Stimulated activated CD8-positive, alpha-beta memory T cell treated with anti-CD3 and anti-CD28 coated beads, Interleukin-15, amount 100 ng/mL, for 1 hour (primary cell): ENCODE measurements at regions not wholly inside any gene's neighbourhood (a gene's known extent, or its start where the extent isn't known, plus 50 kb on each side); places are given as distances from the start of the nearest gene placed in this dataset.
A peak's percentile ranks its signal among the peaks of the same experiment; 100 is the strongest.

ENCODE experiments used
- DNase-seq: peaks from one replicate; pipeline ENCODE4 v3.0.0-alpha.2; 2020; ENCODE audit warnings: low read depth

DNA sequence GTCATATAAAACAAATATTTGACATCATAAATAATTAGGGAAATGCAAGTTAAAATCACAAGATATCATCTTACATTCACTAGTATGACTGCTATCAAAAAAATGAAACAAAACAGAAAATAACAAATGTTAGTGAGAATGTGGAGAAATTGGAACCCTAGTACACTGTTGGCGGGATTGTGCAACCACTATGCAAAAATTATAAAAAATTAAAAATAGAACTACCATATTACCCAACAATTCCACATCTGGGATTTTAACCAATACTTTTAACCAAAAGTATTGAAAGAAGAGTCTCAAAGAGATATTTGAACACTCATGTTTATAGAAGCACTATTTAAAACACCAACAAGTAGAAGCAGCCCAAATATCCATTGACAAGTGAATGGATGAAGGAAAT lies 797.2 kb upstream of the ADAMTS5 start:
- no peak for DNase-seq

DNA sequence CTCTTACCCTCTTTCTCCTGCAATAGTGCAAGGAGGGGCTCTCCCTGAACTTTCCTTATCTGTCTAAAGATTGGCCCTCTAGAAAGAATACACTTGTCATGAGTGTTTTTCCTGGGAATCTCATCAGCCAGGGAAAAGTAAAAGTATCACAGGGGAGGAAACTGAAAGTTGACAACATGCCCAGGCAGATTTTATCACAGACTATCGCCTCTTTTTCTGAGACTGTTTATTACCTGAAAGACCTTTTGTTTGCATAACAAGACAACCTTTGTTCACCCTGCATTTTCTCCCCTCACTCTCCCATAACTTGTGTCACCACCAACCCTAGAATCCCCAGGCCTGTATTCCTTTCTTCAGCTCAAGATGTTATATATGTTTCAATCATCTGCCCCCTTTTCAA lies 794.7 kb upstream of the ADAMTS5 start:
- DNase-seq: no peak

DNA sequence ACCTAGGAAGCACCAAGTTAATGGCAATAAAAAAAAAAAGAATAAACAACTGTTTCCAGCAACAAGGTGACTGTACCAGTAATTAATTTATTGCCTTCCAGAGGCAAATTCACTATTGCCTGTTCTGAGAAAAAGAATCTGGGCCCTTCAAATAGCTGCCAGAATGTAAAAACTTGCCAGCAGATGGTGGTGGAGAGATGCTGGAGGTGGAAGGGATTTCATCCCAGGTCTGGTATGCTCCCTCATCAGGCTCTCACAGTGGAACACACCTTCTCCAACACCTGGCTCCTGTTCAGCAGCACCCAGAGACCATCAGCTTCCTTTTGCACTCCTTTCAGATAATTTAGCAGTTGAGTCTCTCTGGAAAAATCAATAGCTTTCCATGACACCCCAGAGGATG lies 792.9 kb upstream of the ADAMTS5 start:
- DNase-seq: no peak

DNA sequence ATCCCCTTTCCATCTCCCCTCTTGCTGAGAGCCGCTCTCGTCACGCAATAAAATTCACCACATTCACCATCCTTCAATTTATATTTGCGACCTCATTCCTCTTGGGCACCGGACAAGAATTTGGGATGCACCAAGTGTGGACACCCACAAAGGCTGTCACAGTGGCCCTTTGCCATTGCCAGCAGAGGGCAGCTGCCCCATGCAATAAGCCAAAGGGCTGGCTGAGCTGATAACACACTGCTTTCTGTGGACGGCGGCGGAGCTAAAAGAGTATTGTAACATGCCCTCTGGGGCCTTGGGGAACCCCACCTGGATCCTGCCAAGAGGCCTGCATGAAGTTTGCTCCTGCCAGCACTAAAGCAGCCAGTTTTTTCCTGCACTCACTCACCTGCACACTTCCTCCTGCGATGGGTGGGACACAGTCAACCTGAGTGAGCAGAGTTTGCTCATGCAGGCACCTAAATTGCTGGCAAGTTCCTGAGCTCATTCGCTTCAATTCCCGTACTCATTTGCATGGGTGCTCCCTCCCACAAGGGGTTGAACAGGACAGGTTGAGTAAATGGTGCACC lies 792.3 kb upstream of the ADAMTS5 start:
- no peak for DNase-seq

DNA sequence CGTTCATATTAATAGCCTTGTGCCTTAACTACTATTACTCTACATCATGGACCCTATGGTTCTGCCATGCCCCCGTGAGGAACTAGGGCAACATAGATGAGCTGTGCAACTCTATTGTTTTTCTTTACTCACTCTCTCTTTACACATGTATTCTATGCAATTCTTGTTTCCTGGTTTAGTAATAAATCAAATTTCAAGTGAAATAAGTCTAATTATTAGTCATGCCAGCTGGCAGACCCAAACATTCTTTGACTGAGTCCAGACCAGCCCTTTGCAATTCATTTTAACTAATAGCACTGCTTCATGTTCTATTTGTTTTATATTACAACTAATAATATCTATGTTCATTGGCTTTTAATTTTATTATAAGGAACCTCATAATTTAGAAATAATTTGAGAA lies 789.3 kb upstream of the ADAMTS5 start:
- no peak for DNase-seq

DNA sequence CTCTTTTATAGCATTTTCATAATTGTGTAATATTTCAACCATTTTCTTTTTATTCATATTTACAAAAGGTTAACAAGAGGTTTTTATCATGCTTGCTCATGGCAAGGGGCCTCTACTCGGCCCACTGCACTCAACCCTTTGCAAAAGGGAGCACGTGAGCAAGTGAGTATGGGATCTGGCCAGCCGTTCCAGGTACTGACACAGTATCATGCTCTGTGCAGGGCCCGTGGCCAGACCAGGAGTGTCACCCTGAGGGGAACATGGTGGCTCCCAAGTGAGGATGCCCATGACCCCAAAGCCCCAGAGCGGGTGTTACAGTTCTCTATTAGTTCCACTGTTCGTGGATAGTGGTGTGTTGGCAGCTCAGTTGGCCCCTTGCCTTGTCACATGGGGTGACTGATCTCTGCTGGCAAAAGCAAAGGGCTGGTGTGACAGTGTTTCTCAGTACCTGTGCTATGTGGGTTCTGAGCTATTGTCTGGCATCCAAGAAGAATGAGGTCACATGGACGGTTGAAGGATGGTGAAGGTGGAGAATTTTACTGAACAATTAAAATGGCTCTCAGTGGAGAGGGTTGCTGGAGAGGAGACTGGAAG lies 777.2 kb upstream of the ADAMTS5 start:
- DNase-seq: no peak

DNA sequence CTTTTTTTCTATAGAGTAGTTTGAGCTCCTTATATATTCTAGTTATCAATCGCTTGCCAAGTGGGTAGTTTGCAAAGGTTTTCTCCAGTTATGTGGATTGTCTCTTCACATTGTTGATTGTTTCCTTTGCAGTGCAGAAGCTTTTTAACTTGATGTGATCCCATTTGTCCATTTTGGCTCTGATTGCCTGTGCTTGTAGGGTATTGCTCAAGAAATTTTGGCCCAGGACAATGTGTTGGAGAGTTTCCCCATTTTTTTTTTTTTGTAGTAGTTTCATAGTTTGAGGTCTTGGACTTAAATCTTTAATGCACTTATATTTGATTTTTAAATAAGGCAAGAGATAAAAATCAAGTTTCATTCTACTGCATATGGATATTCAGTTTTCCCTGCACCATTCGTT lies 774.8 kb upstream of the ADAMTS5 start:
- no peak for DNase-seq

DNA sequence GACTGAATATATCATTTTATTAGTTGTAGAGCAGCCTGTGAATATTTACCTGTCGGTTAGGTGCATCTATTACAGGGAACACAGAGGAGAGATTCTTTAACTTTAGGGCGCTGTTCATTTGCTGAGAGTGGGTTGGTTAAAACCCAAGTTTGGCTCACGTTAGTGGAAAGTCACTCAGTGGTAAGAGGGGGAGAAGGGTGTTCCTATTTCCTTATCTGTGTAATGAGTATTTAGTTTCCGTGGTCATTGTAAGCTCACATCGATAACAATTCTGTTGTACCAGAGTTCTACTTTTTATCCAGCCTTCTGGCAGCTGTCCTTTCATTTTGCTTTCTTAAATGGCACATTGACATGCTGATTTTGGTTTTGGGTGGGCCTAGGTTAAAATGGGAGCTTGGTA lies 773.2 kb upstream of the ADAMTS5 start:
- no peak for DNase-seq

DNA sequence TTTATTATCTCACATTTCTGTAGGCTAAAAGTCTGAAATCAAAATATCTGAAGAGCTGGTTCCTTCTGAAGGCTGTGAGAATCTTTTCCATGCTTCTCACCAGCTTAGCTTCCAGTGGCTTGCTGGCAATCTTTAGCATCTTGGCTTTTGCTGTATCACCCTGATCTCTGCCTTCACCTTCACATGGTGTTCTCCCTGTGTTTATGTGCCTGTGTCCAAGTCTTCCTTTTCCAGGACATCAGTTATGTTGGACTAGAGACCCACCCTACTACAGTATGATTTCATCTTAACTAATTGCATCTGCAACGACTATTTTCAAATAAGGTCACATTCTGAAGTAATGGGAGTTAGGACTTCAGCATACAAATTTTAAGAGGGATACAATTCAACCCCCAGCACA lies 772.3 kb upstream of the ADAMTS5 start:
- no peak for DNase-seq

DNA sequence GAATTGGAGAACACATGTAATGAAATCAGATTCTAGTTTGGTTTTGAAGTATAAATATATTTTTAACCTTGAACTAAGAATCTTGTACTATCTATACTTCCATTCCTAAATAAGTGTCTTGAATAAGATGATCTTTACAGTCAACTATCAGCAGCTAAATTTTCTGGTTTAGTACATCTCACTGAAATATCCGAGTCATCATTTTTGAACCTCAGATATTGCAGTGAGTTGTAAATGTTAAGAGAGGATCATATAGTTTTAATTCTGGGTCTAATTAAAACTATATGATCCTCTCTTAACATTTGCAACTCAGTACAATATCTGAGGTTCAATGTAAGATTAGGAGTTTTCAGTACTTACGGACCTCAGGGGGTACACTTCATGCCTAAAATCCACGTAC lies 768.8 kb upstream of the ADAMTS5 start:
- DNase-seq: no peak

DNA sequence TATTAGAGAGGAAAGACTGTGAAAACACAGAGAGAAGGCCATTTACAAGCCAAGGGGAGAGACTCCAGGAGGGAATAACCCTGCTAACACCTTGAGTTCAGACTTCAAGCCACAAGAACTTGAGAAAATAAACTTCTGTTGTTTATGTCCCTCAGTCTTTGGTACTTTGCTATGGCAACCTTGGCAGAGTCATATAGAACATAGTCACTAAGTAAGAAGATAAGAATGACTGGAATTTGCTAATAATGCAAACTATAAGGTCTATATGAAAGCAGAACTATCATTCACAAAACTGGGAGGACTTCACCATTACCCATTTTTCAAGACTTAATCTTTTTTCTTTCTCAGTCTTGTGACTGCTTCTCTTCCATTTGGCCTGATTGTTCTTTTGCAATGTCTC lies 767.3 kb upstream of the ADAMTS5 start:
- no peak for DNase-seq

DNA sequence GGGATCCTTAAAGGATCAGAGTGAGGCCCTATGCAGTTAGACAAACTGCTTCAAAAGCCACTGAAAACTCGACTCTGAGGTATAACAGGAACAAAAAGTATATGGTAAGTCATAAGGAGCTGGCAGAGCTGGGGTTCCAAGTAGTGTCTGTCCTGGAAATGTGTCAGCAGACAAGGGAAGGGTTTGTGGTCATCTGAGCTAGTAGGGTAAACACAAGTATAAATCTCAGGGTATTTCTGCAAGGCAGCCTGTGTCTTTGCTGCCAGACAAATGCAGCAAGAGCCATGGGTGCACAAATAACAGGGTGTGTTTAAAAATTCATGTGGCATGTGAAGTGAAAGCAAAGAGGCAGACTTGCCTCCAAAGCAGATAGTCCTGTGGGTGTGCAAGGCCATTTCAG lies 759.0 kb upstream of the ADAMTS5 start:
- no peak for DNase-seq

DNA sequence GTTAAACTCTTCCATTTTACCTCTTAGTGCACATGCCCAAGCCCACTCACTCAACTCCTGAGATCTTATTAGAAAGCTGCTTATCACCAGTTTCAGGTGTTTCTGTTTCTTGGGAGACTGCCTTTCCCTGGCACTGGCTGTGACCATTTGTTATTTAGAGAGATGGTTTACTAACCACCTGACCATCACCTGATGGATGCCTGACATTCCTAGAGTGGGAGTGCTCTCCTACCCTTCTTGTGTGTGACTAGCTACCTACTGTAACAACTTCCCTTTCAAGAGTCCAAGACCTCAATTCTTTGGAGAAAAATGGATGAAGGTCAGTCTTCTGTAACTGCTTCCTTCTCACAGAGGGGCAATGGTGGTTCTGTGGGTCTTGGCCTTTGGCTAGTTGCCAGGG lies 755.2 kb upstream of the ADAMTS5 start:
- DNase-seq: no peak

DNA sequence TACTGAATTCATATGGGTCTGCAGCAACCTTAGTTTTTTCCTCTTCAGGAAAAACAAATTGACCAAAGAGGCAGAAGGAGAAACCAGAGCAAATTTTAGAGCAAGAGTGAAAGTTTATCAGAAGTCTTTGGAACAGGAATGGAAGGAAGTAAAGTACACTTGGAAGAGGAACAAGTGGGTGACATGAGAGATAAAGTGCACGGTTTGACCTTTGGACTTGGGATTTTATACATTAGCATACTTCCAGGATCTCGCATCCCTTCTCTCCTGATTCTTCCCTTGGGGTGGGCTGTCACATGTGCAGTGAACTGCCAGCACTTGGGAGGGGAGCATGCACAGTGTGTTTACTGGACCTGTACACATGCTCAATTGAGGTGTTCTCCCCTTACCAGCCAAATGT lies 754.8 kb upstream of the ADAMTS5 start:
- DNase-seq: no peak

DNA sequence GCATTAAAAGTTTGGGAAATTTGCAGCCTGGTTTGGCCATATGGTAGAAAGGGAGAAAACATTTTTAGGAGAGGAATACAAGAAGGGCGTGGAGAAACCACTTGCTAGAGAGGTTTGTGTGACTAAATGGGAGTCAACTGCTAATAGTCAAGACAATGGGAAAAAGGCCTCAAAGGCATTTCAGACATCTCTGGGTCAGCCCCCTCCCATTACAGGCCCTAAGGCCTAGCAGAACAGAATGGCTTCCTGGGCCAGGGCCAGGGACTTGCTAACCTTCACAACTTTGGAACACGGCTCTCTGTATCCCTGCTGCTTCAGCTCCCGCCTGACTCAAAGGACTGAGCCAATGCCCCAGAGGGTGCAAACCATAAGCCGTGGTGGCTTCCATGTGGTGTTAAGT lies 752.3 kb upstream of the ADAMTS5 start:
- DNase-seq: no peak

DNA sequence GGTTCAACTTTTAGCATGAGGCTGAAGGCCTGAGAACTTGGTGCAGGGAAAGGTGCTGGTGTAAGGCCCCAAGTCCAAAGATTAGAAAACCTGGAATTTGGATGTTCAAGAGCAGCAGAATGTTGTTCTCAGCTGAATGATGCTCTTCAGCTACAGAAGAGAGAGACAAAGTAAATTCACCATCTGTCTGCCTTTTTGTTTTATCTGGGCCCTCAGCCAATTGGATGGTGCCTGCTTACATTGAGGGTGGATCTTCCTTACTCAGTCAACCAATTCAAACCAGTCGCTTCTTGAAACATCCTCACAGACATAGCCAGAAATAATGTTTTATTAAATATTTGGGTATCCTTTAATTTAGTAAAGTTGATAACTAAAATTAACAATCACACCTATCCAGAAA lies 748.2 kb upstream of the ADAMTS5 start:
- no peak for DNase-seq

DNA sequence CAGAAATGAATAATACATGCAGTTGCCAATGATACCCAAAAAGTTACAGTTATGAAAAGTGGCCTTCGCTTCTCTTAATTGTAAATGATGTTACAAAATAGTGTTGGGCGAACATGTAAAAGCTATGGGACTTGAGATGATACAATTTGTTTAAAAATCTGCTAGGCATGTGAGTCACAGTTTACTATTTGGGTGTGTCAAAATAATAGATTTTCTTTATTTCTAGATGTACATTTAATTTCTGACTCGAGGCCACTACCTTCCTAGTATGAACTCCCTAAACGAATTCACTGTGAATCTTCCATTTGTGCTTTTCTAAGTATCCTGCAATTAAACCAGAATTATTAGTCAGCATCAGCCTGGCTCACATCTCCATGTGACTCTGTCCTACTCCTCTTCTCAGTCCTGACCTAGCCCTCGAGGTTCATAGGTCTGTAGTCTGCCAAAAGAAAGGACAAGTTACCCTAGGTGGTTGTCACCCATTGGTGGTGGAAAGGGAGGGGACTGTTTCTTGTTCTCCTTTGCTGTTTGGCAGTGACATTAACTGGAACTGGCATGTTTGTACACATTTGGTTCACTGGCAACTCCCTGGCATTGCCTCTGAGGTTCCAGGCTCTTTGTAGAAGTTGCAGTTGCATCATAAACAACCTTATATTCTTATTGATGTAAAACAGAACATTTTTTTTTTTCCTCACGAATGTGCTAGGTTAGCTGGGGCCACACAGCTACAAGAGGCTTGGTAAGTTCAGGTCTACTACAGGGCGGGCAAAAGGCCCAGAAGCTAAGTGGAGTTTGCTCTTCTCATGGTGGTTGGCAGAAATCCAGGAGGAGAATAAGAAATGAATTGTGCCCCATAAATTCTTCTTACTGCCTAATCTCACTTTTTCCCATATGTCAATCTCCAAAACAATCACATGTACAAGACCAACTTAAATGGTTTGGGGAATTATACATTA lies 746.5 kb upstream of the ADAMTS5 start:
- no peak for DNase-seq

DNA sequence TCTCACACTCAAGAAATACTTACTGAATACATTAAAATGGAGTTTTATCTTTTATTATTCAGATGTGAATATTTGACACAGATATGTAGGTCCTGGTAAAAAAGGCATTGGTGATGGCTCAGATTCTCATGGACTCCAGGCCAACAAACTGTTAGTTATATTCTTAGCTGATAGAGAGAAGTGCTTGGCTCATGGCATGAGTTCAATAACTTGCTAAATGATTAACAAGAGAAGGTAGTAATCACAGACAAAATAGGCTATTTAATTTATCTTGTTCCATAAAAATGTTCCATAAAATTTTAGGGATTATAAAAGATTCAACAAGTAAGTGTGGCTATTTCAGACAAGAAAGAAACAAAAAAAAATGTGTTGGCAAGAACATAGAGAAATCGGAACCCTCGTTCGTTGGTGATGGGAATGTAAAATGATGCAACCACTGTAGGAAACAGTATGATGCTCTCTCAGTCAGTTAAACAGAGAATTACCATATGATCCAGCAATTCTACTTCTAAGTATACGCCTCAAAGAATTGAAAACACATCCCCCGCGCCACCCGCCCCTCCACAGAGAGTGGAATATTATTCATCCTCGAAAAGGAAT lies 737.8 kb upstream of the ADAMTS5 start:
- no peak for DNase-seq

DNA sequence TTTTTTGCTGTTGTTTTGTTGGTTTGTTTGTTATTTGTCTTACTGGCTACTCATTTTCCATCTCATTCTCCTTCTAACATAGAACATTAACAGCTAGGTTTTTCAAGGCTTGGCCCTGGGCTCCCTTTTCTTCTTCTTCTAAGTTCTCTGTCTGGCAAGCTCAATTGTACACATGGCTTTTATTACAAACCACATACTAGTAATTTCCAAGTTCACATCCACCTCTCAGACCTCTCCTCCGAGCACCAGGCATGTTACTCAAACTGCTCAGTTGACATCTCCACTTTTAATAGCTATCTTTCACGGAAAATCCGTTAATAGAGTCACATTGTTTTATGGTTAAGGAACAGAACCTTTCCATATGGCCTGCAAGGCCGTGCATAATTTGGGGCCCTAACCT lies 736.9 kb upstream of the ADAMTS5 start:
- DNase-seq: no peak

DNA sequence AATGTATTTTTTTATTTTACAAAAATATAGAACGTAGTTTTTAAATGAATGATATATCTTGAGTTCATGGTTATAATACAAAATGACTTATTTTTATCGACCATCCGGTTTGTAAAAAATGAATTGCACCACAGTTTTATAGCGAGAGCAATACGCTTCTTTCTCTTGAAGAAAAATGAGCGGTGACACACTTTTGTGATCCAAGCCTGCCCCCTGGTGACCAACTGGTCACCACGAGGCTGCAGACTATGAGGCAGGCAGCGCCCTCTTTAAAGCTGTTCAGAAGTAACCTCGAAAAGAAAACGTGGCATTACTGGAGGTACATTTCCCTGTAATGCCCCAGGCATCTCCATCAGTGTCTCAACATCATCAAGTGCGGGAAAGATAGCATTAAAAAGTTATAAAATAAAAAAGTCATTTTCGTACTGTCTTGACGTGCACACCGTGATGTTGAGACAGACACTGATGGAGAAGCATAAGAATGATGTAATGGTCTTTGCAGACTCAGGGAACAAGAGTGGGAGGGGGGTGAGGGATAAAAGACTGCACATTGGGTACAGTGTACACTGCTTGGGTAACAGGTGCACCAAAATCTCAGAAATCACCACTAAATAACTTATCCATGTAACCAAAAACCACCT lies 734.2 kb upstream of the ADAMTS5 start:
- DNase-seq: peak; percentile 13

DNA sequence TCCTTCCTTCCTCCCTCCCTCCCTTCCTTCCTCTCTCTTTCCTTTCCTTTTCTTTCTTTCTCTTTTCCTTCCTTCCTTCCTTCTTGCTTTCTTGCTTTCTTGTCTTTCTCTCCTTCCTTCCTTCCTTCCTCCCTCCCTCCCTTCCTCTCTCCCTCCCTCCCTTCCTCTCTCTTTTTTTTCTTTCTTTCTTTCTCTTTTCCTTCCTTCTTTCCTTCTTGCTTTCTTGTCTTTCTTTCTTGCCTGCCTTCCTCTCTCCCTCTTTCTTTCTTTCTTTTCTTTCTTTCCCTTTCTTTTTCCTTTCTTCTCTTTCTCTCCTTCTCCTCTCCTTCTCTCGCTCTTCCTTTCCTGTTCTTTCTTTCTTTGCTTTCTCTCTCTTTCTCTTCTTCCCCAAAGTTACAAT lies 728.4 kb upstream of the ADAMTS5 start:
- no peak for DNase-seq

DNA sequence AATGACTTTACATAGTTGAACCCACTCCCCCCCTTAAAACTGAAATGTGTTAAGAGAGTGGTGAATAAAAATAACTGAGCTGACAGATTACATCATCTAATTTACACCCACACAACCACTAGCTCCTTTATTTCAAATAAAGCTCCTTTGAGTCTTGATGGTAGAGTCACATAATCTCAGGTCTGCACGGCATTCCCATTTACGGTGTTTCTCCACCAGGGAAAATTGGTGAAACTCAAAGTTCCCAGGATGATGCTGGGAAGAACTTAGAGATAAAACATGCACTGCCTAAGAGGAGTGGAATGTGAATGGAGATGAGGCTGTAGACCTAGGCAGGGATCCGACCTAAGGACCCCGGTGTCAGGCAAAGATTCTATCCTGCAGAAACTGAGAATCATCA lies 727.8 kb upstream of the ADAMTS5 start:
- no peak for DNase-seq

DNA sequence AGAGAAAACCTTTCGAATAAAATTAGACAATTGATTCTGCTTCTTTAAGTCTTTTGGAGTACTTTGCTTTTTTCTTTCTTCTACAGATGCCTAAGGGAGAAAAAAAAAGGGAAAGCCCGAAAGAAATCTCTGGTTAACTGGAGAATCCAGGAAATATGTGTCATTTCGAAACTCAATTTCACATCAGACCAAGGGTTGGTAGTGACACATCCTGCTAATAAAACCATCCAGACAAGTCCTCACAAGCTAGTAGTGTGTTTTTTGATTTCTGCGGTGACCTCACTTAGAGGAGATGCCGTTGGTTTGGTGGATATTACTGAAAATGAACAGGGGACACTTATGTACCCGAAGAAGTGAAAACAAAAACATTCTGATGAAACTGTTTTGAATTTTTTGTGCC lies 726.5 kb upstream of the ADAMTS5 start:
- DNase-seq: no peak
